OCI-M1 (cell line): ENCODE measurements at regions not wholly inside any gene's neighbourhood (a gene's known extent, or its start where the extent isn't known, plus 50 kb on each side); places are given as distances from the start of the nearest gene placed in this dataset.
A peak's percentile ranks its signal among the peaks of the same experiment; 100 is the strongest.

ENCODE experiments used
- DNase-seq: peaks from one replicate; lab custom pipeline; 2025; lab: John Stamatoyannopoulos, UW

GRCh38 chr13:80284290-80284689 is 56.6 kb downstream of the SPRY2 start:
- DNase-seq, result no peak

GRCh38 chr13:80278706-80279105 is 62.2 kb downstream of the SPRY2 start:
- DNase-seq, result no peak

- no peak for DNase-seq
These were observed 64.3 kb downstream of the SPRY2 start for GRCh38 chr13:80276371-80277289.

- DNase-seq, result no peak
These were observed 66.3 kb downstream of the SPRY2 start for GRCh38 chr13:80274643-80275042.

- no peak for DNase-seq
These were observed 67.2 kb downstream of the SPRY2 start for GRCh38 chr13:80273718-80274117.

GRCh38 chr13:80265348-80265747 is 75.6 kb downstream of the SPRY2 start:
- no peak for DNase-seq

- no peak for DNase-seq
These were observed 77.0 kb downstream of the SPRY2 start for GRCh38 chr13:80263745-80264513.

GRCh38 chr13:80262051-80262695 is 78.8 kb downstream of the SPRY2 start:
- DNase-seq, result peak; percentile 86

- no peak for DNase-seq
These were observed 81.8 kb downstream of the SPRY2 start for GRCh38 chr13:80259159-80259558.

GRCh38 chr13:80256352-80256932 is 84.5 kb downstream of the SPRY2 start:
- no peak for DNase-seq

GRCh38 chr13:80255946-80256345 is 85.0 kb downstream of the SPRY2 start:
- DNase-seq, result no peak

- peak; percentile 82 for DNase-seq
These were observed 89.5 kb downstream of the SPRY2 start for GRCh38 chr13:80251403-80251802.

- no peak for DNase-seq
These were observed 90.6 kb downstream of the SPRY2 start for GRCh38 chr13:80250213-80250810.

GRCh38 chr13:80249516-80250212 is 91.3 kb downstream of the SPRY2 start:
- no peak for DNase-seq

GRCh38 chr13:80245162-80245733 is 95.7 kb downstream of the SPRY2 start:
- DNase-seq, result no peak

GRCh38 chr13:80244574-80244973 is 96.4 kb downstream of the SPRY2 start:
- DNase-seq, result no peak

- no peak for DNase-seq
These were observed 98.0 kb downstream of the SPRY2 start for GRCh38 chr13:80242728-80243427.

GRCh38 chr13:80239571-80240255 is 101.2 kb downstream of the SPRY2 start:
- no peak for DNase-seq

GRCh38 chr13:80239116-80239515 is 101.8 kb downstream of the SPRY2 start:
- DNase-seq, result no peak

- DNase-seq, result no peak
These were observed 103.3 kb downstream of the SPRY2 start for GRCh38 chr13:80237646-80238045.
